GM03348 (cell line): ENCODE measurements at regions not wholly inside any gene's neighbourhood (a gene's known extent, or its start where the extent isn't known, plus 50 kb on each side); places are given as distances from the start of the nearest gene placed in this dataset.
"Not testable (repeated sequence)": the region's sequence is repeated elsewhere in the genome, so short reads cannot be mapped to it uniquely, and the experiment has no call there.

Experiments used
- DNase-seq: peaks from one replicate; pipeline ENCODE4 v3.0.0; 2012; ENCODE audit warnings: low spot score

DNA sequence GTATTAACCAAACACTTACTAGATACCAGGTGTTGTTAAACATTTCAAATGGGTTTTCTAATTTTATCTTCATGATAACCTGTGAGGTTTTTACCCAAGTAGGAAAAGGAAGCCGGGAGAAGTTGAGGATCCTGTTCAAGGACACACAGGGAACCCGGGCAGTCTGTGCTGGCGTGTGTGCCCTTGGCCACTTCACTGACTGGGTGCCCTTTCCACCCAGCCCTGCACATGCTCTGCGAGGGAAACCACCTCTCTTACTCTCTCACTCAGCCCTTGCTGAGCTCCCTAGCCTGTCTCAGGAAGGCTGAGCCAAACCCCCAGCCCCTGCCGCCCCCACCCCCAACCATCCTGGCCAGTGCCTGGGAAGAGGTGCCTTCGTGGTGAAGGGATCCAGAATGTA is 51.8 kb downstream of the TEX44 start:
- DNase-seq = no peak

DNA sequence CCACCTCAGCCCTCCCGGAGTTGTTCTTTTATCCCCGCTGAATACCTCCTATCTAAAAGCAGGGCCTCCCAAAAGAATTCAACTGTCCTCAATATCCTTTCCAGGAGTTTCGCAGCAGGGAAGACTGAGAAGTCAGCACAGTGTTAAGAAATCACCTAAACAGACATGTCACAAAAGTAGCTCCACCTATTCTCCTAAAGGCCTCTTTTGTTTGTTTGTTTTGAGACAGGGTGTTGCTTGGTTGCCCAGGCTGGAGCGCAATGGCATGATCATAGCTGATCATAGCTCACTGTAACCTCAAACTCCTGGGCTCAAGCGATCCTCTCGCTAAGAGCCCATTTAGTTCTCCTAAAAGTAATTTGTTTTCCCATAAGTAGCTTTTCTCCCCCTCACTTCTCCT is 53.8 kb downstream of the TEX44 start:
- DNase-seq = no peak

DNA sequence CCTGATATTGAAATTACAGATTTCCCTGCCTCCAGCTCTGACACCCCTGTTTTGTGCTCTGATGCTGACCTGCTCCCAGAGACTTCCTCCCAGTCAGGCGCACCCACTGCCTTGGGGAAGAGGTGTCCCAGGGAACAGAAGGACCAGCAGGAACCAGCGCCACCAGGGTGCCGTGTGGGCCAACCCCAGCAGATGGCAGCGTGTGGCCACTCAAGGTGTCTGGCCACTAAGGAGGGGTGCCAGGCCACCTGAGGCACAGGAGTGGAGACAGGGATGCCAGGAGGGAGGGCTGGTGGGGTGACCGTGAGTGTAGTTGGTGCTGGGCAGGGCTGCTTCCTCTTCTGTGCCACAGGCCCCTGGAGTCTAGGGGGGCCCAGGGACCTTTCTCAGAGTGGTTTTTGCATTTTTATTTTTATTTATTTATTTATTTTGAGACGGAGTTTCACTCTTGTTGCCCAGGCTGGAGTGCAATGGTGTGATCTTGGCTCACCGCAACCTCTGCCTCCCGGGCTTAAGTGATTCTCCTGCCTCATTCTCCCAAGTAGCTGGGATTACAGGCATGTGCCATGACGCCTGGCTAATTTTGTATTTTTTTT is 56.0 kb downstream of the TEX44 start:
- DNase-seq = peak; percentile 68

DNA sequence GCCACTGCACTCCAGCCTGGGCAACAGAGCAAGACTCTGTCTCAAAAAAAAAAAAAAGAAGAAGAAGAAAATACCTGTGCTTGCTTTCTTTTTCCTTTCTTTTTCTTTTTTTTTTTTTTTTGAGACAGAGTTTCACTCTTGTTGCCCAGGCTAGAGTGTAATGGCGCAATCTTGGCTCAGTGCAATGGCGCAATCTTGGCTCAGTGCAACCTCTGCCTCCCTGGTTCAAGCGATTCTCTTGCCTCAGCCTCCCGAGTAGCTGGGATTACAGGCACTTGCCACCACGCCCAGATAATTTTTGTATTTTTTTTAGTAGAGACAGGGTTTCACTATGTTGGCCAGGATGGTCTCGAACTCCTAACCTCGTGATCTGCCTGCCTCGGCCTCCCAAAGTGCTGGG is 56.8 kb upstream of the PTMA start:
- DNase-seq = not testable (repeated sequence)

DNA sequence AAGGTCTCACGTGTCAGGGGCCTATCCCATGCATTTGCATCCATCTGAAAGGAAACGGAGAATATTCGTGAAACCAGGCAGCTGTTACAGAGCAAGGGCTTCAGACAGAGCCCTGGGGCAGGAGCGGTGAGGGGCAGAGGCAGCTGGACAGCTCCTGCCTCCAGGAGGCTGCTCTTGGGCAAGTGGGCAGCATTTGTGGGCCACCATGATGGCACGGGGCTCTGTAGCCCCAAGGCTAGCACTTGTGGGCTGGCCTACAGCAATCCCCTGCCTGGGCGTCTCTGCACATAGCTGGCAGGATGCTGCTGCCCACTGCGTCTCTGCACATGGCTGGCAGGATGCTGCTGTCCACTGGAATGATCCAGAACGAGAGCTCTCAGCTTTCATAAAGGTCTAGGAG is 52.8 kb upstream of the PTMA start:
- no peak for DNase-seq

DNA sequence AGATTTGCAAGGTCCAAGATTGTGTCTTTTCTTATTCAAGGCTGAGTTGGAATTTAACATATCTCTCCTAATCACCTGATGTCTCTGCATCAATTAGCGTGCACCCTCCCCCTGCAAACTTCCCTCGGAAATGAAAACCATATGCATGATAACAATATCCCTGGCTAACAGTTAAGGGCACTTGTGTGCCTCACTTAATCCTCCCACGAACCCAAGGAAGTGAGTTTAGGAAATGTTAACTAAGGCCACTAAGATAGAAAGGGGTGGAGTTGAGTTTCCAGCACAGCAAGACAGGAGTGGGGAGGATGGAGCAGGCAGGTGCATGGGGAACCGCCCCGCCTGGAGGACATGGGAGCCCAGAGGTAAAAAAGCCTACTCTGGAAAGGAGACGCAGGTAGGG is 52.4 kb upstream of the PTMA start:
- no peak for DNase-seq
